Small intestine (tissue), 7 donors: ENCODE measurements at regions not wholly inside any gene's neighbourhood (a gene's known extent, or its start where the extent isn't known, plus 50 kb on each side); places are given as distances from the start of the nearest gene placed in this dataset.

Experiments
- DNase-seq, 2 donors: peaks; one replicate each; pipeline versions ENCODE4 v3.0.0 to v3.0.0-alpha.2; 2013
- FAIRE-seq: peaks from 2 replicates; lab custom pipeline; 2012; peaks lifted over from hg19 to GRCh38; lab: Jason Lieb, UNC
- H3K27ac ChIP-seq, 3 donors: one replicate each; pipeline ENCODE4 v1.5.1; 2013; ENCODE audit warnings: low read length in 2 of 3, mild to moderate bottlenecking in 2 of 3, control low read depth in 1 of 3, inconsistent platforms in 1 of 3, low read depth in 1 of 3, moderate library complexity in 1 of 3
- H3K27me3 ChIP-seq, 3 donors: one replicate each; pipeline ENCODE4 v1.6.1; 2013; ENCODE audit warnings: low read length in 3 of 3, inconsistent platforms in 1 of 3; ENCODE audit not compliant: control insufficient read depth in 3 of 3, insufficient read depth in 3 of 3
- H3K36me3 ChIP-seq, 3 donors: one replicate each; pipeline ENCODE4 v1.6.1; 2013; ENCODE audit warnings: low read length in 3 of 3, inconsistent platforms in 1 of 3, low read depth in 1 of 3, mild to moderate bottlenecking in 1 of 3, moderate library complexity in 1 of 3; ENCODE audit not compliant: control insufficient read depth in 3 of 3, insufficient read depth in 2 of 3
- H3K4me1 ChIP-seq, 3 donors: one replicate each; pipeline ENCODE4 v1.6.1; 2013; ENCODE audit warnings: low read length in 2 of 3, inconsistent platforms in 1 of 3, low read depth in 1 of 3, mild to moderate bottlenecking in 1 of 3, moderate library complexity in 1 of 3; ENCODE audit not compliant: control insufficient read depth in 3 of 3, insufficient read depth in 2 of 3
- H3K4me3 ChIP-seq, 3 donors: one replicate each; pipeline ENCODE4 v1.5.1; 2013; ENCODE audit warnings: low read length in 3 of 3, control low read depth in 1 of 3, inconsistent platforms in 1 of 3, low read depth in 1 of 3, mild to moderate bottlenecking in 1 of 3, moderate library complexity in 1 of 3
- H3K9me3 ChIP-seq, 2 donors: one replicate each; pipeline ENCODE4 v1.6.1; 2013; ENCODE audit warnings: low read depth in 1 of 2, low read length in 1 of 2; ENCODE audit not compliant: control insufficient read depth in 2 of 2, insufficient read depth in 1 of 2
- WGBS, 3 donors: extraction: QIAGEN DNeasy Blood & Tissue Kit; methylation state at CpG; one replicate each; pipeline ENCODE4 v1.1.7; 2013; 5-methylcytosine and 5-hydroxymethylcytosine counted together
- donor health status: healthy with polysubstance abuse.
- donor health status: control.
- donor health status: control.
- donor health status: Bipolar disorder and iron deficiency.
- donor health status: healthy.

- Histone ChIP-seq H3K4me3 (no peak overlapping the region), H3K9me3 (no peaks in the 10 kb centered on the region), H3K27ac (no peak overlapping the region), H3K27me3 (no peaks in the 10 kb centered on the region), H3K4me1 (no peaks in the 10 kb centered on the region), H3K36me3 (no peaks in the 10 kb centered on the region)
- DNase-seq: no peak
- no peak for FAIRE-seq
- WGBS, 3 donors: 81 to 89% (median 87%) methylated on average over 1 of the region's 1 CpG
Measured at GRCh38 chr3:146975032-146975431, 369.9 kb upstream of the PLSCR5 start.

- H3K4me1 ChIP-seq: no peaks in the 10 kb centered on the region
- no peaks in the 10 kb centered on the region for H3K9me3 ChIP-seq
- H3K36me3 ChIP-seq: no peaks in the 10 kb centered on the region
- WGBS, 3 donors: 93 to 94% (median 93%) methylated on average over 4 of the region's 4 CpGs
- H3K27ac ChIP-seq: no peak overlapping the region
- no peaks in the 10 kb centered on the region for H3K27me3 ChIP-seq
- no peak for FAIRE-seq
- H3K4me3 ChIP-seq: no peak overlapping the region
- DNase-seq: no peak
Measured at GRCh38 chr3:146974001-146974400, 368.9 kb upstream of the PLSCR5 start.

- DNase-seq (no peak), FAIRE-seq (no peak)
- no peaks in the 10 kb centered on the region for H3K9me3 ChIP-seq
- no peak overlapping the region for H3K27ac ChIP-seq
- no peaks in the 10 kb centered on the region for H3K36me3 ChIP-seq
- H3K27me3 ChIP-seq: no peaks in the 10 kb centered on the region
- WGBS, 3 donors: 82 to 88% (median 83%) methylated on average over 1 of the region's 1 CpG
- H3K4me1 ChIP-seq: no peaks in the 10 kb centered on the region
- H3K4me3 ChIP-seq: no peak overlapping the region
Measured at GRCh38 chr3:146972726-146973125, 367.6 kb upstream of the PLSCR5 start.

GRCh38 chr3:146970236-146970635, 365.1 kb upstream of the PLSCR5 start:
- Histone ChIP-seq H3K27me3 (no peaks in the 10 kb centered on the region), H3K4me1 (no peaks in the 10 kb centered on the region), H3K4me3 (no peak overlapping the region), H3K27ac (no peak overlapping the region), H3K9me3 (no peaks in the 10 kb centered on the region), H3K36me3 (no peaks in the 10 kb centered on the region)
- DNase-seq (no peak), FAIRE-seq (no peak)
- WGBS, 3 donors: 82 to 89% (median 86%) methylated on average over 2 of the region's 2 CpGs

GRCh38 chr3:146969356-146969755, 364.2 kb upstream of the PLSCR5 start:
- Histone ChIP-seq H3K36me3 (no peaks in the 10 kb centered on the region), H3K27me3 (no peaks in the 10 kb centered on the region), H3K9me3 (no peaks in the 10 kb centered on the region), H3K4me1 (no peaks in the 10 kb centered on the region), H3K4me3 (no peak overlapping the region), H3K27ac (no peak overlapping the region)
- DNase-seq (no peak), FAIRE-seq (no peak)

- no peaks in the 10 kb centered on the region for H3K27me3 ChIP-seq
- no peak for FAIRE-seq
- 60 to 73% (median 63%) methylated on average over 1 of the region's 1 CpG for WGBS, 3 donors
Measured at GRCh38 chr3:146968204-146968651, 363.1 kb upstream of the PLSCR5 start.

GRCh38 chr3:146967783-146968182, 362.6 kb upstream of the PLSCR5 start:
- Histone ChIP-seq H3K4me1 (no peaks in the 10 kb centered on the region), H3K27ac (no peak overlapping the region), H3K9me3 (no peaks in the 10 kb centered on the region), H3K36me3 (no peaks in the 10 kb centered on the region), H3K4me3 (no peak overlapping the region), H3K27me3 (no peaks in the 10 kb centered on the region)
- no peak for FAIRE-seq
- no peak for DNase-seq

More at GRCh38 chr3:146968204-146968651, 363.1 kb upstream of the PLSCR5 start:
- Histone ChIP-seq H3K4me1 (no peaks in the 10 kb centered on the region), H3K36me3 (no peaks in the 10 kb centered on the region), H3K4me3 (no peak overlapping the region), H3K9me3 (no peaks in the 10 kb centered on the region), H3K27ac (no peak overlapping the region)
- no peak for DNase-seq

GRCh38 chr3:146966124-146966523, 361.0 kb upstream of the PLSCR5 start:
- no peaks in the 10 kb centered on the region for H3K27me3 ChIP-seq
- FAIRE-seq (no peak), DNase-seq (no peak)
- no peaks in the 10 kb centered on the region for H3K4me1 ChIP-seq
- H3K36me3 ChIP-seq: no peaks in the 10 kb centered on the region
- no peaks in the 10 kb centered on the region for H3K9me3 ChIP-seq
- no peak overlapping the region for H3K27ac ChIP-seq
- 78 to 88% (median 78%) methylated on average over 3 of the region's 3 CpGs for WGBS, 3 donors
- H3K4me3 ChIP-seq: no peak overlapping the region

- H3K27ac ChIP-seq: no peak overlapping the region
- FAIRE-seq: no peak
Measured at GRCh38 chr3:146953511-146953981, 348.4 kb upstream of the PLSCR5 start.

More at GRCh38 chr3:146953511-146953981, 348.4 kb upstream of the PLSCR5 start:
- 64 to 71% (median 64%) methylated on average over 3 of the region's 3 CpGs for WGBS, 3 donors
- H3K27me3 ChIP-seq: no peaks in the 10 kb centered on the region
- H3K9me3 ChIP-seq: no peaks in the 10 kb centered on the region
- no peak for DNase-seq
- no peak overlapping the region for H3K4me3 ChIP-seq
- no peaks in the 10 kb centered on the region for H3K36me3 ChIP-seq
- no peaks in the 10 kb centered on the region for H3K4me1 ChIP-seq
